ENCODE measurements at regions not wholly inside any gene's neighbourhood (a gene's known extent, or its start where the extent isn't known, plus 50 kb on each side); places are given as distances from the start of the nearest gene placed in this dataset.
"Not testable (repeated sequence)": the region's sequence is repeated elsewhere in the genome, so short reads cannot be mapped to it uniquely, and the experiment has no call there.

GRCh38 chr15:26115229-26115943 is 252.3 kb upstream of the ATP10A start:
- no peak for ATAC-seq (ENCODE audit: insufficient read depth, low FRiP score)
- no peaks in the 10 kb centered on the region for H3K4me1 ChIP-seq (ENCODE audit: control insufficient read depth in 5 of 5, insufficient read depth in 5 of 5, low read length in 5 of 5)
- no peaks in the 10 kb centered on the region for H3K36me3 ChIP-seq (ENCODE audit: control insufficient read depth in 4 of 4, insufficient read depth in 4 of 4, low read length in 4 of 4)
- no peak overlapping the region for H3K27ac ChIP-seq (ENCODE audit: low read depth in 1 of 2, low read length in 1 of 2)
- TF ChIP-seq CTCF (IDR thresholded peaks at IDR 0.05; ENCODE audit: control extremely low read depth, extremely low read depth): no peak
- H3K9ac ChIP-seq (ENCODE audit: insufficient read depth in 1 of 2, low read length in 2 of 2): no peak overlapping the region
- H3K27me3 ChIP-seq (ENCODE audit: control insufficient read depth in 3 of 3, insufficient read depth in 3 of 3, low read length in 2 of 3): no peaks in the 10 kb centered on the region
- no peak for DNase-seq
- H3K9me3 ChIP-seq (ENCODE audit: control insufficient read depth in 4 of 4, insufficient read depth in 3 of 4, low read length in 3 of 4): no peaks in the 10 kb centered on the region
- H3K4me3 ChIP-seq: no peak overlapping the region
- 55 to 76% methylated on average over 9 of the region's 9 CpGs for WGBS, 2 donors

- not testable (repeated sequence) for ATAC-seq (ENCODE audit: insufficient read depth, low FRiP score); DNase-seq; H3K9me3 ChIP-seq (ENCODE audit: control insufficient read depth in 4 of 4, insufficient read depth in 3 of 4, low read length in 3 of 4); H3K27me3 ChIP-seq (ENCODE audit: control insufficient read depth in 3 of 3, insufficient read depth in 3 of 3, low read length in 2 of 3); H3K4me1 ChIP-seq (ENCODE audit: control insufficient read depth in 5 of 5, insufficient read depth in 5 of 5, low read length in 5 of 5); H3K9ac ChIP-seq (ENCODE audit: insufficient read depth in 1 of 2, low read length in 2 of 2); H3K4me3 ChIP-seq; H3K36me3 ChIP-seq (ENCODE audit: control insufficient read depth in 4 of 4, insufficient read depth in 4 of 4, low read length in 4 of 4); H3K27ac ChIP-seq (ENCODE audit: low read depth in 1 of 2, low read length in 1 of 2)
- 72 to 78% methylated on average over 8 of the region's 8 CpGs for WGBS, 2 donors
These were observed 251.0 kb upstream of the ATP10A start for GRCh38 chr15:26114128-26114527.

- Histone ChIP-seq H3K4me1 (ENCODE audit: control insufficient read depth in 5 of 5, insufficient read depth in 5 of 5, low read length in 5 of 5) (no peaks in the 10 kb centered on the region), H3K9me3 (ENCODE audit: control insufficient read depth in 4 of 4, insufficient read depth in 3 of 4, low read length in 3 of 4) (no peaks in the 10 kb centered on the region), H3K36me3 (ENCODE audit: control insufficient read depth in 4 of 4, insufficient read depth in 4 of 4, low read length in 4 of 4) (no peaks in the 10 kb centered on the region), H3K9ac (ENCODE audit: insufficient read depth in 1 of 2, low read length in 2 of 2) (no peak overlapping the region), H3K27ac (ENCODE audit: low read depth in 1 of 2, low read length in 1 of 2) (no peak overlapping the region), H3K4me3 (no peak overlapping the region), H3K27me3 (ENCODE audit: control insufficient read depth in 3 of 3, insufficient read depth in 3 of 3, low read length in 2 of 3) (no peaks in the 10 kb centered on the region)
- no peak for ATAC-seq (ENCODE audit: insufficient read depth, low FRiP score)
- no peak for DNase-seq
- no peak for TF ChIP-seq CTCF (IDR thresholded peaks at IDR 0.05; ENCODE audit: control extremely low read depth, extremely low read depth)
- WGBS, 2 donors: 82 to 86% methylated on average over 10 of the region's 10 CpGs
These were observed 250.2 kb upstream of the ATP10A start for GRCh38 chr15:26113296-26113695.

GRCh38 chr15:26109203-26109602 is 246.1 kb upstream of the ATP10A start:
- WGBS, 2 donors: 62 to 72% methylated on average over 4 of the region's 4 CpGs
- TF ChIP-seq CTCF (IDR thresholded peaks at IDR 0.05; ENCODE audit: control extremely low read depth, extremely low read depth): no peak
- Histone ChIP-seq H3K4me1 (ENCODE audit: control insufficient read depth in 5 of 5, insufficient read depth in 5 of 5, low read length in 5 of 5) (no peaks in the 10 kb centered on the region), H3K36me3 (ENCODE audit: control insufficient read depth in 4 of 4, insufficient read depth in 4 of 4, low read length in 4 of 4) (no peaks in the 10 kb centered on the region), H3K27me3 (ENCODE audit: control insufficient read depth in 3 of 3, insufficient read depth in 3 of 3, low read length in 2 of 3) (no peaks in the 10 kb centered on the region), H3K27ac (ENCODE audit: low read depth in 1 of 2, low read length in 1 of 2) (no peak overlapping the region), H3K9me3 (ENCODE audit: control insufficient read depth in 4 of 4, insufficient read depth in 3 of 4, low read length in 3 of 4) (peaks cover 0 to 5% (median 1%) of the 10 kb centered on the region in 4 donors), H3K9ac (ENCODE audit: insufficient read depth in 1 of 2, low read length in 2 of 2) (no peak overlapping the region), H3K4me3 (no peak overlapping the region)
- ATAC-seq (ENCODE audit: insufficient read depth, low FRiP score) (no peak), DNase-seq (no peak)

Measured in lung (tissue), 11 donors.